Right renal cortex interstitium (tissue), 3 donors: ENCODE measurements at regions not wholly inside any gene's neighbourhood (a gene's known extent, or its start where the extent isn't known, plus 50 kb on each side); places are given as distances from the start of the nearest gene placed in this dataset.

ENCODE experiments used
- DNase-seq, 3 donors: peaks; one replicate each; pipeline ENCODE4 v3.0.0-alpha.2; 2013; ENCODE audit warnings: low read depth in 3 of 3, low spot score in 2 of 3

DNA sequence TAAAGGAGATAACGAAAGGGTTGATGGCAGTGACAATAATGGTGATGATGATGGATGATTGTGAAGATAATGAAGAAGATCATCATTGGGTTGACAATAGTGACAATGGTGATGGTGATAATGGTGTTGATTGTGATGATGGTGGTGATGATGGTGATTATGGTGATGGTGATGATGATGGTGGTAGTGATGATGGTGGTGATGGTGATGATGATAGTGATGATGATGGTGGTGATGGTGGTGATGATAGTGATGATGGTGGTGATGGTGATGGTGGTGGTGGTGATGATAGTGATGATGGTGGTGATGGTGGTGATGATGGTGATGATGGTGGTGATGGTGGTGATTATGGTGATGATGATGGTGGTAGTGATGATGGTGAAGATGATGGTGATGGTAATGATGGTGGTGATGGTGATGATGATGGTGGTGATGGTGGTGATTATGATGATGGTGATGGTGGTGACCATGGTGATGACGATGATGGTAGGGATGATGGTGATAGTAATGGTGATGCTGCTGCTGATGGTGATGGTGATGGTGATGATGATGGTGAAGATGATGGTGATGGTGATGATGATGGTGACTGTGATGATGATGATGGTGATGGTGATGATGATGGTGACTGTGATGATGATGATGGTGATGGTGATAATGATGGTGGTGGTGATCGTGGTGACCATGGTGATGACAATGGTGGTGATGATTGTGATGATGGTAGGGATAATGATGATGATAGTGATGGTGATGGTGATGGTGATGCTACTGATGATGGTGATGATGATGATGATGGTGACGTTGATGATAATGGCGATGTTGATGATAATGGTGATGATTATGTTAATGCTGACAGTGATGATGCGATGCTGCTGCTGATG, 61.6 kb upstream of the NKX1-1 start:
- no peak for DNase-seq

DNA sequence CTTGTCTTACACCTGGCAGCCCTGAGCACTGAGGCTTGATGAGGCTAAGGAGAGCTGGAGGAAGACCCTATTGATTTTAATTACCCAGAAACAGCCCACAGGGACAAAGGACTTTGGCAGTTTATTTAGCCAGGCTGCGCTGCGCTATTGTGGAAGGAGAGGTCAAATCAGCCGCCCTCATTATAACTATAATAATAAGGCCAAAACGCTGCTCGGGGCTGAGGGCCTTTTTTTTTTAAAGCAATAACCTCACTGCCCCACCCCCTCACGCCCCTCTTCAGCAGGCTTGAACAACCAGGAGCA, 60.6 kb upstream of the NKX1-1 start:
- no peak for DNase-seq

- DNase-seq = no peak
These were observed 60.0 kb upstream of the NKX1-1 start for GRCh38 chr4:1466034-1466862.

DNA sequence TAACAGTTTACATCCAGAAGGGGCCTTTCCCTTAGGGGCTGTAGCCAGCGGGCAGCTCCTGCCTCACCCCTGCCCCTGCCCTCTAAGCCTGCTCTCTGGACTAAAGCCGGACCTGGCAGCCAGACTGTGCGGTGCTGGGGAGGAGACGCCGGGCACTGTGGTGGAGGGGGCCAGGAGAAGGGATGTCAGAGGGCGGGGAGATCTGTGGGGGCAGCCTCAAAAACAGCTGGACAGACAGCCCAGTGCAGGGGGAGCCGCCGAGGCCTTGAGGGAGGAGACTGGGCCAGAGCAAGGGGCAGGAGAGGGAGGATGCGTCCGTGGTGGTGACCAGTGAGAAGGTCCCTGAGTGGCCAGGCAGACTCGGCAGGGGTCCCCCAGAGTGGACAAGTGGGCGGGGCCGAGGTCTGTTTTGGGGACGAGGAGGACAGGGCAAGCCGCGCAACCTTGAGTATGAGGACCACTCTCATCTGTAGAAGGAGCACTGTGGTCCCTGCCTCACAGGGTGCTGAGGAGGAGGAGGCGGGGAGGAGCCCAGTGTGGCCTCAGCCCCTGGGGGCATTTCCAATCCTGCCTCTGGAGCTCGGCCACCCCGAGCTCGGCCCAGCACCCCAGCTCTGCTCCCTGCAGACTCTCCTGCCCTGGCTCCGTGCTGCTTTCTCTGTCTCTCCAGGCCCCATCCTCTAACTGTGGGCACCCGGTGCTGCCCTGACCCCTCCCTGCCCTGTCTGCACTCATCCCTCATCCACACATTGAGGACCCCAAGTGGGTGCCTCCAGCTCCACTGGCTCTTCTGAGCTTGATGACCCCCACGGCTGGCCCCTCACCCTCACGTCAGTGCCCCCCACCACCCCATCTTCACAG, 59.2 kb upstream of the NKX1-1 start:
- no peak for DNase-seq

- DNase-seq = no peak
These were observed 58.4 kb upstream of the NKX1-1 start for GRCh38 chr4:1464581-1465171.

DNA sequence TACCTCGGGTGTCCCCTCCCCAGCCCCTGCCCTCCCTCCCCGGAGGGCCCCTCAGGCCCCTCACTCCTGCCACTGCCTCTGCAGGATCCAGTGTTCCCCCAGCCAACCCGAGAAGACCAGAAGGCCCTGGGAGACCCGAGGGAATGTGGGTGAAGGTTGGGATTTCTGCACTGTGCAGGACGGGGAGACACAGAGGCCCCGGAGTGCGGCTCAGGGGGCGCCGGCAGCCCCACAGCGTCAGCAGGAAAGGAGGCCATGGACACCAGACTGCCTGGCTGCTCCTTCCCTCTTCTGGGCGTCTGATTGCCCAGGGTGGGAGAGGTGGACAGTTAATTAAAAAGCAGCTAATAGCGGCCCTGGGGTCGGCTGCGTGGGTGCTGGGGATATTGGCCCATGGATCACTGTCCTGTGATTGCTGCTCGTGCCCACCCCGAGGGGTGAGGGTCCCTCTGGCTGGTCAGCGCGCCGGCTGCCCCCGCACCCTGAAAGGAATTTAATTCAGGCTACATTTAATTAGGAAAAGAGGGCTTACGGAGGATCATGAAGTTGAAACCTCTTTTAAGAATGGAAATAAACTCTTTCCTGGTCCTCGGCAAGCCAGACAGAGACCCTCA, 57.8 kb upstream of the NKX1-1 start:
- DNase-seq = no peak

DNA sequence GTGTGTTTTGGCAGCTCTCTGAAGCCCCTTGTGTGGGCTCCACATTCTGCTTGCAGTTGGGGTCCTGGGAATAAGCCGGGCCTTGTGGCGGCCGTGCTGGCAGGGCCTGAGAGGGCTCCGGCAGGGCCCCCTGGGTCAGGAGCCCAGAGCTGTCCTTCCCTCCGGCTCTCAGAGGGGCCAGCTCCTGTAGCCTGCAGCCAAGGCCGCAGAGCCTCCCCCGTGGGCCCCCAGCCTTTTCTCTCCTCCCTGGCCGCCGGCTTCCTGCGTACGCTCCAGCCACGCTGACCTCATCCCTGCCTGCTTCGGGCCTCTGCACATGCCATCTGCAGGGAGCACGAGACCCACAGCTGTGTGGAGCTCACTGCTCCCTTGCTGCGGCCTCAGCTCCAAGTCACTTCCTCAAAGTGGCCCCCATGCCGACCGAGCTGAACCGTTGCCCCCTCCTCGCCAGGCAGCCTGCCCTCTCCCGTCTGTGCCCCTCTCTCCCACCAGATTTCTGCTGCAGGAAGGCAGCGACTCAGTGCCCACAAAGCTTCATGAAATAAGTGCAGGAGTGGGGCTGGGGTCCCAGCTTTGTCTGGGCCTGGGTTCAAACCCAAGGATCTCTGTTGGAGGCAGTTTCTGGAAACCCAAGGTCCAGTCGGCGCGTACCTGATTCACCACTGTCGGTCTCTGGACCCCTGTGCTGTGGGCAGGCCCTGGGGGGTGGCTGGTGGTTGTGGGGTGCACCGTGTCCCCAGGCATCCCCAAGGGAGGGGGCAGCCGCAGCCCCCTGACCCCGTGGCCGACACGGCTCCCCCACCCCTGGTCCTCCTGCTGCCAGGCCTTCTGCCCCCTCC, 57.1 kb upstream of the NKX1-1 start:
- DNase-seq = peak in 2 of 3 donors; percentile 4 to 30

- no peak for DNase-seq
These were observed 56.5 kb upstream of the NKX1-1 start for GRCh38 chr4:1462768-1463075.

- no peak for DNase-seq
These were observed 55.9 kb upstream of the NKX1-1 start for GRCh38 chr4:1462009-1462767.

DNA sequence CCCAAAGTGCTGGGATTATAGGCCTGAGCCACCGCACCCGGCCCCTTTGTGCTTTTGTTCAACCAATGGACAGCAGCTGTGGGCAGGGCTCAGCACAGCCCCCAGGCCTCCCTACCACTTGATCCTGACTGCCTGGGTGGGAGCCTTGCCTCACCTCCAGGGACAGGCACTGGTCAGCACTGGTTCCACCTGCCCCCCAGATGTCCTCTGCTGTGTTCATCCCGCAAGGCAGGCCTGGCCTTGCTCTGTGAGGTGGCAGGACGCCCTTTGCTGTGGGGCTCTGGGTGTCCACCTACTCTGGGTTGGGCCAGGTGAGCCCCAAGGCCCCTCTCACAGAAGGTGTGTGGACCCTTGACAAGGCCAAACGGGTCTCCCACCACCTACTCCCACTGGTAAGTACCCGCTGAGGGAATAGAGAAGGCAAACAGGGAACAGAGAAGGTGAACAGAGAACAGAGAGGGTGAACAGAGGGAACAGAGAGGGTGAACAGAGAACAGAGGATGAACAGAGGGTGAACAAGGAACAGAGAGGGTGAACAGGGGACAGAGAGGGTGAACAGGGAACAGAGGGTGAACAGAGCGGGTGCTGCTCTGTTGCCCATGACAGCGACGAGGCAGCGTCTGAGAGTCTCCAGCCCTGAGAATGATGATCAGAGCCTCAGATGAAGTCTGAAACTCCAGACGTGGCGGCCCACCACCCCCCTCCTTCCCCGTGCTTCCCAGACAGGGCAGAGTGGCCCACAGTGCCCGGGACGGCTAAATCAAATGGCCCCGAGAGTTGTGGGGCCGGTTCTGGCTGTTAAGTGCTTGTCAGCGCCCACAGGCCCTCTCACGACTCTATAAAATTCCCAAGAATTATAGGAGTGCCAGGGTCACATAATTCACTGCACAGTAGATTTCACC, 55.0 kb upstream of the NKX1-1 start:
- DNase-seq = no peak

- no peak for DNase-seq
These were observed 53.7 kb upstream of the NKX1-1 start for GRCh38 chr4:1459722-1460511.

GRCh38 chr4:1459081-1459721, 53.0 kb upstream of the NKX1-1 start:
- no peak for DNase-seq

- DNase-seq = no peak
These were observed 52.3 kb upstream of the NKX1-1 start for GRCh38 chr4:1458581-1458980.
